ENCODE measurements at regions not wholly inside any gene's neighbourhood (a gene's known extent, or its start where the extent isn't known, plus 50 kb on each side); places are given as distances from the start of the nearest gene placed in this dataset.

DNA sequence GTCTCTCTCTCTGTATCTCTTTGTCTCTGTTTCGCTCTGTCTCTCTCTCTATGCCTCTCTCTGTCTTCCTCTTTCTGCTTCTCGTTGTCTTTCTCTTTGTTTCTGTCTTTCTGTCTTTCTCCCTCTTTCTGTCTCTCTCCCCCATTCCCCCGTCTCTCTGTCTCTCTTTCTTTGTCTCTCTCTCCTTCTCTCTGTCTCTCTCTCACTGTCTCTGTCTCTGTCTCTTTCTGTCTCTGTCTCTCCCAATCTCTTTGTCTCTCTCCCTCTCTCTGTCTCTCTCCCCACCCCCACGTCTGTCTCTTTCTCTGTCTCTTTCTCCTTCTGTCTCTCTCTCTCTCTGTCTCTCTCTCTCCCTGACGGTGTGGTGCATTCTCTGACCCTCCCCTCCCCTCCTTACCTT is 71.9 kb upstream of the ZNF516 start:
- H3K4me2 ChIP-seq (ENCODE audit: insufficient read depth in 1 of 2, low read depth in 2 of 2, low read length in 2 of 2) = no peak overlapping the region
- H3K36me3 ChIP-seq (ENCODE audit: control insufficient read depth in 2 of 4, insufficient read depth in 4 of 4, low read length in 3 of 4) = no peaks in the 10 kb centered on the region
- H3K79me1 ChIP-seq (ENCODE audit: low read depth, low read length) = no peaks in the 10 kb centered on the region
- no peaks in the 10 kb centered on the region for H3K9me3 ChIP-seq (ENCODE audit: insufficient read depth in 2 of 2, low read depth in 1 of 2, low read length in 1 of 2)
- H3K27me3 ChIP-seq (replicated peaks in 1 of 4; ENCODE audit: control insufficient read depth in 3 of 4, extremely low read depth in 1 of 4, insufficient read depth in 3 of 4, low read length in 3 of 4) = no peaks in the 10 kb centered on the region
- whole genome bisulfite sequencing, 2 experiments (ENCODE audit: extremely low coverage in 1 of 2, insufficient coverage in 1 of 2, insufficient read length in 1 of 2, insufficient replicate concordance in 2 of 2, low coverage in 1 of 2, low lambda C conversion rate in 2 of 2, missing lambda C conversion rate in 1 of 2) = 85% methylated on average over 5 of the region's 5 CpGs; no CpG with 5 or more reads in 1 of the 2 experiments
- DNase-seq (ENCODE audit: low read depth in 1 of 2, low spot score in 2 of 2) (no peak), FAIRE-seq (no peak)
- TF ChIP-seq GTF2F1 (IDR thresholded peaks at IDR 0.05; ENCODE audit: borderline replicate concordance, low read depth, low read length) (no peak), KDM4A (IDR thresholded peaks at IDR 0.05; ENCODE audit: low read depth, low read length, severe bottlenecking) (no peak), E2F6 (IDR thresholded peaks at IDR 0.05) (no peak), RAD21 (IDR thresholded peaks at IDR 0.05 in 1 of 2, conservative IDR thresholded peaks at IDR 0.05 in 1 of 2; ENCODE audit: low read depth in 2 of 2, low read length in 2 of 2) (no peak), TEAD4 (IDR thresholded peaks at IDR 0.05; ENCODE audit: low read depth, low read length) (no peak), ASH2L (IDR thresholded peaks at IDR 0.05; ENCODE audit: low read length) (no peak)
- no peak overlapping the region for H3K9ac ChIP-seq (replicated peaks in 1 of 4; ENCODE audit: extremely low read depth in 1 of 4, low read depth in 3 of 4, low read length in 3 of 4)
- 0 out of 2 replicates have a peak overlapping the region, but pooled peaks have one; percentile 17 for H2BK12ac ChIP-seq (ENCODE audit: low read depth, low read length)
- no peak overlapping the region for H3K56ac ChIP-seq (replicated peaks; ENCODE audit: insufficient read length, low read depth, low read length)
- no peak overlapping the region for H2AK5ac ChIP-seq (ENCODE audit: low read depth, low read length)
- no peak overlapping the region for H4K8ac ChIP-seq (ENCODE audit: extremely low read depth, insufficient read depth, low read length)
- no peak overlapping the region for H3K27ac ChIP-seq (ENCODE audit: low read depth, low read length)
- H4K91ac ChIP-seq (replicated peaks; ENCODE audit: insufficient read length, low read length) = no peak overlapping the region
- no peak overlapping the region for H2BK5ac ChIP-seq (ENCODE audit: low read depth, low read length)
- no peaks in the 10 kb centered on the region for H3K79me2 ChIP-seq (ENCODE audit: control insufficient read depth in 1 of 2, insufficient read depth in 2 of 2, low read length in 2 of 2)
- no peaks in the 10 kb centered on the region for H4K20me1 ChIP-seq (replicated peaks in 1 of 2; ENCODE audit: control insufficient read depth in 1 of 2, insufficient read depth in 2 of 2, low read length in 2 of 2)
- H3K4ac ChIP-seq (replicated peaks; ENCODE audit: insufficient read length, low read depth, low read length) = no peak overlapping the region
- no peak overlapping the region for H3K18ac ChIP-seq (ENCODE audit: extremely low read depth, low read length)
- H3K23me2 ChIP-seq (ENCODE audit: low read depth, low read length) = no peaks in the 10 kb centered on the region
- H3K14ac ChIP-seq (ENCODE audit: insufficient read length) = no peak overlapping the region
- H3K23ac ChIP-seq (ENCODE audit: insufficient read length) = no peak overlapping the region
- H4K5ac ChIP-seq (ENCODE audit: insufficient read length, low read depth, low read length) = no peak overlapping the region
- H2BK120ac ChIP-seq (replicated peaks; ENCODE audit: low read depth, low read length) = no peak overlapping the region
- H2BK15ac ChIP-seq (ENCODE audit: low read length) = no peak overlapping the region
- ChIA-PET POLR2A (ENCODE audit: partially characterized antibody) (interaction anchor here (0.6 kb wide), 1 partner anchor 187 kb away, joined by 3 read pairs; no protein-coding TSS in a partner anchor), CTCF (ENCODE audit: partially characterized antibody) (interaction anchor here (0.7 kb wide), 1 partner anchor 348 kb away, joined by 3 read pairs; no protein-coding TSS in a partner anchor)
- H3K4me3 ChIP-seq (ENCODE audit: extremely low read depth in 1 of 4, insufficient read depth in 2 of 4, low read depth in 3 of 4, low read length in 4 of 4) = no peak overlapping the region
- H2BK20ac ChIP-seq (ENCODE audit: low read length) = no peak overlapping the region
- H3K4me1 ChIP-seq (replicated peaks in 1 of 4; ENCODE audit: control insufficient read depth in 3 of 4, insufficient read depth in 4 of 4, low read length in 3 of 4) = peaks cover 0 to 5% (median 3%) of the 10 kb centered on the region in 4 experiments; a peak in 4 of 7 replicates
- H2AFZ ChIP-seq (ENCODE audit: low read length) = no peak overlapping the region

Measured in H1 (cell line).